G401 (cell line): ENCODE measurements at regions not wholly inside any gene's neighbourhood (a gene's known extent, or its start where the extent isn't known, plus 50 kb on each side); places are given as distances from the start of the nearest gene placed in this dataset.
"Not testable (repeated sequence)": the region's sequence is repeated elsewhere in the genome, so short reads cannot be mapped to it uniquely, and the experiment has no call there.

Experiments used
- DNase-seq: peaks from one replicate; pipeline ENCODE4 v3.0.0-alpha.2; 2015; ENCODE audit warnings: low spot score
- in situ Hi-C: cut with HindIII; loops from 2 replicates; pipeline ENCODE4 v1.10.0; 2016; ENCODE audit warnings: low sequenced_read_pairs, mixed read lengths

DNA sequence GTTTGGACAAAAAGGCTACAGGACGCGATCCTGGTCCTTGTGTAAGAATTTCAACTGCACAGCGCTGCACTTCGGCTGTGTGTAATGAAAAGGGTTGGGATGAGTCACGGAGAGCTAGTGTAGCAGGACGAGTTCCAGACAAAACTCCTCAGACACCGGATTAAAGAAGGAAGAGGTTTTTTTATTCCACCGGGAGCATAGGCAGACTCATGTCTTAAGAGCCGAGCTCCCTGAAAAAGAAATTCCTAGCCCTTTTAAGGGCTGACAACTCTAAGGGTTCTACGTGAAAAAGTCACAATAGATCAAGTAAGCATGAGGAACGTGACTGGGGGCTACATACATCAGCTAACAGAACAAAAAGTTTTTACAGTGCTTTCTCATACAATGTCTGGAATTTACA, 54.8 kb upstream of the FAM90A1 start:
- in situ Hi-C loops, DNase-seq: not testable (repeated sequence)

DNA sequence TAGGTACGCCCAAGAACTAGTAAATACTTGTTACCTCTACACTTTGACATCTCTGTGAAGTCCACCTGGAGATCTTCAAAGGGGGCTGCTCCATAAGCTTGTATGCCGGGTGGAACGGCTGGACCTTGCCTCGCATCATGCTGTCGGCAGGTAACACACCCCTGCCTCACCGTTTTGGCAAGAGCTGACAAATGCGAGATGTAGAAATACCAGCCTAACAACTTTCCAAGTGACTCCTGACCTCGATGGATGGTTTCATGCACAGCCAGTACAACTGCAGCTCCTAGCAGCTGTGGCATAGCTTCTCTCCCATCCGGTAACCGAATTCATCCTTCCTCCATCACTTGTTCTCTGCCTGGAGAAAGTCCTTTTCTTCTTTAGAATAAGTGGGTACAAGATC, 58.3 kb upstream of the FAM90A1 start:
- DNase-seq, in situ Hi-C loops: not testable (repeated sequence)

DNA sequence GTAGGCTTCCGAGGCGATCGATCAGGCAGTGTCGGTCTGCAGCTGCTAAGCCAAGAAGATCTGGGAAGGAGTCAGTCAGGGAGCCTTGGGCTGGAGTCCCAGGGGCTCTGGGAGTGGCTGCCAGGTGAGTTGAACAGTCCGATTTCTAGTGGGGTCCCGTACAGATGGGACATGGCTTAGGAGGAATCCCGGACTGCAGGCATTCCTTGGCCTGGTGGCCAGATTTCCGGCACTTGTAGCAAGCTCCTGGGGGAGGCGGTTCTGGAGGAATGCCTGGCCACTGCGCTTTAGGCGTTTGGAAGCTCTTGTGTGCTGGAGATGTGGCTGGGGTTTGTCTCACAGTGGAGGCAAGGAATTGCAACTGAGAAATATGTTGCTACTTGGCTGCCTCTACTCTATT, 64.3 kb upstream of the FAM90A1 start:
- in situ Hi-C loops, DNase-seq: not testable (repeated sequence)

DNA sequence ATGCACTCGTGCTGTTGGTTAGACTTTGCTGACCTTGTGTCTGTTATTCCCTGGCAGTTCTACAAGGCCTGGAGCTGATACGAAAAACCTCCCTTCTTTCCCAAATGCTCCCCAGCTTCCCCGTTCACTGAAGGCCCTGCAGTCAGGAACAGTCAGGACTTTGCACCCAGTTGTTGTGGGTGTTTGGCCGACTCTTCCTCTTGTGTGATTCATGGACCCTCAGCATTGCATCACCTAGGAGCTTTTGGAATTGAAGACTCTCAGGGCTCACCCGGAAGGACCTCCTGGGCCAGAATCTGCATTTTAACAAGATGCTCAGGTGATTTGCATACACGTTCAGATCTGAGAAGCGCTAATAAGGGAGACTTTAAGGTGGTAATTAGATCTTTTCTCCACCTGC, 67.2 kb upstream of the FAM90A1 start:
- DNase-seq = not testable (repeated sequence)

DNA sequence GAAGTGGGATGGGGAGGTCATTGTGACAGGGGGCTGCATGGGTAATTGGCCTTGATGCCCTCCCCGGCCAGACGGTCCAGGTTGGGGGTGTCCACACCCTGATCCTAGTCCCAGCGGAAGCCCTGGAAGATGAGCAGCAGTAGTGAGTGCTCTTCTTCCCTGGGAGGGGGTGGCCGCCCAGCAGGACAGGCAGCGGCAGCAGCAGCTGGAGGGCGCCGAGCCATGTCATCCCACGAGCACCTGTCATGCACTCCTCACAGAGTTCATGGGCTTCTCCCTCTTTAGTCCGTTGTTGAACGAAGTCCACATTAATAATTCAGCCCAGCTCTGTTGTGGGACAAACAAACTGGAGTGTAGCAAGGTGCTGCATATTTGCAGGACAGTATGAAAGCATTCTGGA, 81.2 kb upstream of the FAM90A1 start:
- DNase-seq, in situ Hi-C loops: not testable (repeated sequence)

More for the DNA sequence above, 67.2 kb upstream of the FAM90A1 start:
- in situ Hi-C loops = not testable (repeated sequence)

DNA sequence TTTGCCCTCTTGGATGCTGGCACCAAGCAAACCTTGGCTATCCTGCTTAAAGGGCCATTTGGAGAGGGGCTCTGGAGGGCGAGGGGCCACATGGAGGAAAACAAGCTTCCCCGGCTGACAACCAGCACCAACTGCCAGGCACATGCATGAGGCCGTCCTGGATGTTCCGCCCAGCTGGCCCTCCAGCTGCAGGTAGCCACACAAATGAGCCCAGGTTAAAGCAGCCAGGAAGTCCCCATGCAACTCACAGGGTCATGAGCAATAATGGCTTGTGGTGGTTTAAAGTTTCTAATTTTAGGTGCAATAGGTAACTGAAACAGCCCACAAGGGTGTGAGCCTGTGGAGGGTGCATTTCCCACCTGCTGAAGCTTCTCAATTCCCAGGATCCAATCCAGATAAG, 88.6 kb upstream of the FAM90A1 start:
- in situ Hi-C loops = not testable (repeated sequence)

DNA sequence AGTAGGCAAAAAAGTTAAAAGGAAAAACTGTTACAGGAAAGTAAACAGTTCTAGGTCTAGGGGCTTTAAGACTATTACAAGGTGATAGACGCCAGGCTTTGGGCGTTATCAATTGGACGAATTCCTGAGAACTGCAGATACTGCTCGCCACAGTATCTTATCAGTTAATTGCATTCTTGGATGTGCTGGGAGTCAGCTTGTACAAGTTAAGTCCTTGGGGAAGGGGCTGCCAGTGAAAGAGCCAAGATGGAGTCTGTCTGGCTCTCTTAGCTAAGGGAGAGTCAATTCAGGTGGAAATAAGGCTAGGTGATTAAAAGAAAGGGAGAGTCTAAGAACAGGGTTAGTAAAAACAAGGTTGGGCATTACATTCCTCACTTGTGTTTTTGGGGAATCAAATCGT, 90.3 kb upstream of the FAM90A1 start:
- not testable (repeated sequence) for DNase-seq

More for the DNA sequence above, 88.6 kb upstream of the FAM90A1 start:
- not testable (repeated sequence) for DNase-seq

DNA sequence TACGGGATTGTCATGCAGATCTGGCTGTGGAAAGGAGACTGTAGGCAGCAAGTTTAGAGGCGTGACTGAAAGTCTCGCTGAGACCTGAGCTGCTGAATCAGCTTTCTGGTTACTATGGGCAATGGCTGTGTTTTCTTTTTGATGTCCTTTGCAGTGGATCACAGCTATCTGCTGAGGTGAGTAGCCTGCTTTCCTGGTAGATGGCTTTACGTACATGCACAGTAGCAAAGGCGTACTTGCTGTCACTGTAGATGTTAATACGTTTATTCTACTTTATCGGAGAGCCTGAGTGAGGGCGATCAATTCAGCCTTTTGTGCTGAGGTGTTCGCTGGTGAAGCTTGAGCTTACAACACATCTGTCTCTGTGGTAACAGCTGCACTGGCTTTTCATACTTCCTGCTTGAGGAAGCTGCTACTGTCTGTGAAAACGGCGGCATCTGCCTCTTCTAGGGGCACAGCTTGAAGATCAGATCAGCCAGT, 92.9 kb upstream of the FAM90A1 start:
- in situ Hi-C loops, DNase-seq: not testable (repeated sequence)

More for the DNA sequence above, 90.3 kb upstream of the FAM90A1 start:
- in situ Hi-C loops = not testable (repeated sequence)

DNA sequence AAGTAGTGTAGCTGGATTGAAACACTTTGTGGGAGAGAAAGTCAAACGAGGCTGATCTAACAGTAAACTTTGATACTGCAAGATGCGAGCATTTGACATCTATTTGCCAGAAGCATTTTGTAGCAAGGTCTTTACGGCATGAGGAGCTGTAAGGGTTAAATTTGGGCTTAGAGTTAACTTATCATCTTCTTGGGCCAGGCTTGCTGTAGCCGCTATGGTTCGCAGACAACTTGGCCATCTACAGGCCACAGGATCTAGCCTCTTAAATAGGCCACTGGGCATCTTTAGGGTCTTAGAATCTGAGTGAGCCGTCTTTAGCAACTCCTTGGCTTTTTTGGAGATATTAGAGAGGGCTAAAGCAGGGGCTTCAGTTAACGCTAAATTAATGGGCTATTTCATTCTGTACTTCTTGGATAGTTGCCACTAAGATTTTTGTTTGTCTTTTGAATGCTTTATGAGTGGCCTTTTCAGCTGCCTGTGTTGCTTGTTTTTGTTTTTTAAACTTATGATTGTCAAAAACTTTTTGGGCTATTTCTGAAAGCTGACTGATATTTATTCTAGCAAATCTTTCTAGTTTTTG, 93.5 kb upstream of the FAM90A1 start:
- DNase-seq, in situ Hi-C loops: not testable (repeated sequence)

DNA sequence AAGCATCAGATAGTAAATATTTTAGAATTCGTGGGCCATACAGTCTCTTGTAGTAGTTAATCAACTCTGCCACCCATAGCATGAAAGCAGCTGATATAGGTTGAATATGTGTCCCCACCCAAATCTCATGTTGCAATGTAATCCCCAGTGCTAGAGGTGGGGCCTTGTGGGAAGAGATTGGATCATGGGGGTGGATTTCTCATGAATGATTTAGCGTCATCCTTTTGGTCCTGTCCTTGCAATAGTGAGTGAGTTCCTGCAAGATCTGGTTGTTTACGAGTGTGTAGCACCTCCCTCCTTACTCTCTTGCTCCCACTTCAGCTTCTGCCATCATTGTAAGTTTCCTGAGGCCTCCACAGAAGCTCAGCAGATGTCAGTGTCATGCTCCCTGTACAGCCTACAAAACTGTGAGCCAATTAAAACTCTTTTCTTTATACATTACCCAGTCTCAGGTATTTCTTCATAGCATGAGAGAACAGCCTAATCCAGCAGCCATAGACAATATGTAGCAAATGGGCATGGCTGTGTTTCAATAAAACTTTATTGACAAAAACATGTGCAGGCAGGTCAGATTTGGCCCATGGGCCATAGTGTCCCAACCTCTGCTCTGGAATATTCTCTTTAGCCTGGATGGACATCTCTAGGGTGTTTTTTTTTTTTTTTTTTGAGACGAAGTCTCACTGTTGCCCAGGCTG, 97.9 kb upstream of the FAM90A1 start:
- in situ Hi-C loops = not testable (repeated sequence)

DNA sequence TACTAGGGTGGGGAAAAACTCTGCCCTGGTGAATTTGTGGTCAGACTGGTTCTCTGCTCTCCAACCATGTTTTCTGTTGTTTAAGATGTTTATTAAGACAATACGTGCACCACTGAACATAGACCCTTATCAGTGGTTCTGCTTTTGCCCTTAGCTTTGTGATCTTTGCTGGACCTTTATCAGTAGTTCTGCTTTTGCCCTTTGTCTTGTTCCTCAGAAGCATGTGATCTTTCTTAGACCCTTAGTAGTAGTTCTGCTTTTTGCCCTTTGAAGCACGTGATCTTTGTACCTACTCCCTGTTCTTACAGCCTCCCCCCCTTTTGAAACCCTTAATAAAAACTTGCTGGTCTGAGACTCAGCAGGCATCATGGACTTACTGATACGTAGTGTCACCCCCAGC, 101.4 kb upstream of the FAM90A1 start:
- in situ Hi-C loops, DNase-seq: not testable (repeated sequence)

More for the DNA sequence above, 97.9 kb upstream of the FAM90A1 start:
- not testable (repeated sequence) for DNase-seq

DNA sequence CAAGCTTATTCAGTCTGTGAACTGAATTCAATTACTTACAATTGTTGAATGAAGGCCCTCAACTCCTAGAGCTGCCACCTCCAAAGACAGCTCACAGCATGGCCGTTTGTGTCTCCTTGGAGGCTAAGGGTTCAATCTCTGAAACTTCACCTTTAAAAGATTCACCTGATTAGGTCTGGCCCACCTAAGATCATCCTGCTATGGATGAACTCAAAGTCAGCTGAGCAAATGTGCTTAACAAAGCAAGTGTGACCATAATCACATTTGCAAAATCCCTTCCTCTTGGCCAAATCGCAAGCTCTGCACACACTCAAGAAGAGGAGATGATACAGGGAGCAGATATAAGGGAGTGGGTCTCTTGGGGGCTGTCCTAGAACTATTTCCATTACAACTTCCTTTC, 105.0 kb upstream of the FAM90A1 start:
- in situ Hi-C loops, DNase-seq: not testable (repeated sequence)

DNA sequence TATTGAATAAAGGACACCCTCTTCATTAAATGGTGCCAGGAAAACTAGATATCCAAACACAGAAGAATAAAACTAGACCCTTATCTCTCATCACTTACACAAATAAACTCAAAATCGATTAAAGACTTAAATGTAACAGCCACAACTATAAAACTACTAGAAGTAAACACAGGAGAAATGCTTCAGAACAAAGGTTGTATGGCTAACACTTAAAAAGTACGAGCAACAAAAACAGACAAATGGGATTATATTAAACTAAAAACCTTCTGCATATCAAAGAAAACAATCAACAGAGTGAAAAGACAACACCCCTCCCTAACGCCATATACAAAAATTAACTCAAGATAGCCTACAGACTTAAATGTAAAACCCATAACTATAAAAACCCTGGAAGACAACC, 104.7 kb upstream of the CLEC6A start:
- in situ Hi-C loops, DNase-seq: not testable (repeated sequence)

DNA sequence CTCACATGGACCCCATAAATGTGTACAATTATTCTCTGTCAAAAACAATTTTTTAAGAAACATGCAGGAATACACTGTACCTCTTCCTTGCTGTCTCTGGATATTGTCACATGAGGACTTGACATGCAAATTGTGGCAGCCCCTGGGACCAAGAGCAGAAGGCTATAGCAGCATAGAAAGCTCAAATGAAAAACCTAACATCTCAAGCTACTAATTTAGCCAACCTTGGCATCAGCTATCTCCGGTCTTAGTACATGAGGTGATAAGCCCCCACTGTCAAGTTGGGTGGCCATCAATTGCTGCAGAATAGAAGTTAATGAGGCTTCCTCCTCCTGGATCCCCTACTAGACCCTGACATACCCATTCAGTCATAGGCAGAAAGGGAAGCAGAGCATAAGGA, 101.0 kb upstream of the CLEC6A start:
- in situ Hi-C loops = not testable (repeated sequence)

DNA sequence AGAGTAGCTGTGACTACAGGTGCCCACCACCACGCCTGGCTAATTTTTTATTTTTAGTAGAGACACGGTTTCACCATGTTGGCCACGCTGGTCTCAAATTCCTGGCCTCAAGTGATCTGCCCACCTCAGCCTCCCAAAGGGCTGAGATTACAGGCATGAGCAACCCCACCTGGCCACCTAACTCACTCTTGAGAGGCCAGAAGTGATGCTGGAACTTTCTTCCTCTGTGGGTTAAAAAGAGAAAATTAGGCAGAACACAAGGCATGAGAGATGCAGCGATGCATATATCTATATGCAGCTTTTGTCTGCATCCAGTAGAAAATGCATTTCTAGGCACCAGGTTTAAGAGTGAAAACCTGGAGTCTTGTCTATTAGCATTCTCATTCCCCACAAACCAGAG, 100.2 kb upstream of the CLEC6A start:
- in situ Hi-C loops, DNase-seq: not testable (repeated sequence)

More for the DNA sequence above, 101.0 kb upstream of the CLEC6A start:
- not testable (repeated sequence) for DNase-seq

DNA sequence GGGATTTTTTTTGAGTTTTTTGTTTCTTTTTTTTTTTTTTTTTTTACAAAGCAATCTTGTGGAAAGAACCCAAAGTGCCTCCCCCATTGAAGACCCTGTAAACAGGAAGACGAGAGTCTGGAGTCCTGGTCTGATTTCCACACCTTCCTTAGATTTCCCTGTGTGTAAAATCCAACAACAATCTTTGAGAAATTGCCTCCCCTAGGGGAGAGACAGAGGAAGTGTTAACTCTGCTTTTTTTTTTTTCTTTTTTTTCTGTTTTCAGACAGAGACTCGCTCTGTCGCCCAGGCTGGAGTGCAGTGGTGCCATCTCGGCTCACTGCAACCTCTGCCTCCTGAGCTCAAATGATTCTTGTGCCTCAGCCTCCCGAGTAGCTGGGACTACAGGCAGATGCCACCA, 82.0 kb upstream of the CLEC6A start:
- DNase-seq, in situ Hi-C loops: not testable (repeated sequence)

DNA sequence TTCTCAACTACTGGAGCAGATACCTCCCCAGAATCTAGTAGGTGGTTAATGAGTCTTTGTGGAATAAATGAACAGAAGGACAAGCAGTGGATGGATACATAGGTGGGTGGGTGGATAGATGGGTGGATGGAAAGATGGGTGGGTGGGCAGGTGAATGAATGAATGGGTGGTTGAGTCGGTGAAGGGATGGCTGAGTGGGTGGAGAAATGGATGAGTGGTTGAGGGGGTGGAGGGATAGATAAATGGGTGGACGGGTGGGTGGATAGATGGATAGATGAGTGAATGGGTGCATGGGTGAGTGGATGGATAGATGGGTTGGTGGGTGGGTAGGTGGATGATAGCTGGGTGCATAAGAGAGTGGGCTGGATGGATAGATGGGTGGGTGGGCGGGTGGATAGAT, 80.6 kb upstream of the CLEC6A start:
- in situ Hi-C loops, DNase-seq: not testable (repeated sequence)

DNA sequence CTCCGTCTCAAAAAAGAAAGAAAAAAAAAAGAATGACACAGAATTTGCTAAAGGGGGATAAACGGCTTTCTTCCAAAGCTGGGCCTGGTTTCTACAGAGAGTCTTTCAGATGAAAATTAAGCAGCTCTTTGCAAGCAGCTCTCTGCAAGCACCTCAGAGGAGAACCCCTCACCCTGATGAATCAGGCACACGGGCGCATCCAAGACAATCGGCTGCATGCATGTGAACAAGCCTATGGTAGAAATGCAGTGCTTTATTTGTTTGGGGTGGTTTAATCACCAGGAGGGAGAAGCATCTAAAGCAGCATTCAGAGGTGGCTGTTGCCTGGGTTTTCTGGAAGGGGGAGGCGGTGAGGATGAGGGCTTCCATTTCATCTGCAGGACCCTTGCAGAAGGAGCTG, 78.0 kb upstream of the CLEC6A start:
- in situ Hi-C loops, DNase-seq: not testable (repeated sequence)

DNA sequence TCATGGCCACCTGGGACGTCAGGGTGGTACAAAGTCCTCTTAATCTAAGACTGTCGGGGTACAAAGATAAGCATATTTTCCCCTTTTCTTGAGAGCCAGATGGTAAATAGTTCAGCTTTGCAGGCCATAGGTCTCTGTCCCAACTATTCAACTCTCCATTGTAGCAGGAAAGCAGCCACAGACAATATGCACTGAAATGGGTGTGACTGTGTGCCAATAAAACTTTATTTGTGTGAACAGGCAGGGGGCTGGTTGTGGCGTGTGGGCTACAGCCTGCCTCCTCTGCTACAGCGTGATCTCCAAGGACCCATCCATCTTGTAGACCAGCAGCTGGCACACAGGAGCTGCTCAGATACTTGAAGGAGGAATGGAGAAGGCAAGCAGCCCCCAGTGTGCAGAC, 73.2 kb upstream of the CLEC6A start:
- DNase-seq, in situ Hi-C loops: not testable (repeated sequence)

DNA sequence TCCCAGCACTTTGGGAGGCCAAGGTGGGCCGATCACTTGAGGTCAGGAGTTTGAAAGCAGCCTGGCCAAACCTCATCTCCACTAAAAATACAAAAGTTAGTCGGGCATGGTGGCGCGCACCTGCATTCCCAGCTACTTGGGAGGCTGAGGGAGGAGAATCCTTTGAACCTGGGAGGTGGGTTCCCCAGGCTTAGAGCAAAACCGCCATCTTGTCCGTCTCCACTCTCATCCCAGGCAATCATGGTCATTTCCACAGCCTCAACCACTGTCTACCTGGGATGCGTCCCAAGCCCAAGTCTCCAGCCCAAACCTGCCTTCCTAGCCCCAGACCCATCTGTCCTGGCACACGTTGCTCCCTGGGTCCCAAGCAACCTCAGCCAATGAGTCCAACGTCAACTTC, 71.1 kb upstream of the CLEC6A start:
- in situ Hi-C loops, DNase-seq: not testable (repeated sequence)
